ENCODE measurements at regions not wholly inside any gene's neighbourhood (a gene's known extent, or its start where the extent isn't known, plus 50 kb on each side); places are given as distances from the start of the nearest gene placed in this dataset.

GRCh38 chr18:6559296-6559695 lies 144.6 kb upstream of the L3MBTL4 start:
- H3K4me3 ChIP-seq (ENCODE audit: low read depth, low read length), result no peak overlapping the region
- TF ChIP-seq CTCF (IDR thresholded peaks at IDR 0.05; ENCODE audit: low read depth, low read length, missing control alignments), result no peak

GRCh38 chr18:6561016-6561415 lies 146.3 kb upstream of the L3MBTL4 start:
- DNase-seq (ENCODE audit: low read depth), result no peak
- H3K4me3 ChIP-seq (ENCODE audit: low read depth, low read length), result no peak overlapping the region
- TF ChIP-seq CTCF (IDR thresholded peaks at IDR 0.05; ENCODE audit: low read depth, low read length, missing control alignments), result no peak

More at GRCh38 chr18:6559296-6559695, 144.6 kb upstream of the L3MBTL4 start:
- no peak for DNase-seq (ENCODE audit: low read depth)

- H3K4me3 ChIP-seq (ENCODE audit: low read depth, low read length), result no peak overlapping the region
- no peak for TF ChIP-seq CTCF (IDR thresholded peaks at IDR 0.05; ENCODE audit: low read depth, low read length, missing control alignments)
- no peak for DNase-seq (ENCODE audit: low read depth)
These were observed 146.7 kb upstream of the L3MBTL4 start for GRCh38 chr18:6561420-6561861.

- no peak for TF ChIP-seq CTCF (IDR thresholded peaks at IDR 0.05; ENCODE audit: low read depth, low read length, missing control alignments)
- H3K4me3 ChIP-seq (ENCODE audit: low read depth, low read length), result no peak overlapping the region
- DNase-seq (ENCODE audit: low read depth), result no peak
These were observed 147.2 kb upstream of the L3MBTL4 start for GRCh38 chr18:6561862-6562291.

- DNase-seq (ENCODE audit: low read depth), result no peak
- no peak overlapping the region for H3K4me3 ChIP-seq (ENCODE audit: low read depth, low read length)
- no peak for TF ChIP-seq CTCF (IDR thresholded peaks at IDR 0.05; ENCODE audit: low read depth, low read length, missing control alignments)
These were observed 149.2 kb upstream of the L3MBTL4 start for GRCh38 chr18:6563896-6564295.

- H3K4me3 ChIP-seq (ENCODE audit: low read depth, low read length), result no peak overlapping the region
These were observed 150.5 kb upstream of the L3MBTL4 start for GRCh38 chr18:6564950-6565814.

More at GRCh38 chr18:6564950-6565814, 150.5 kb upstream of the L3MBTL4 start:
- TF ChIP-seq CTCF (IDR thresholded peaks at IDR 0.05; ENCODE audit: low read depth, low read length, missing control alignments), result no peak
- no peak for DNase-seq (ENCODE audit: low read depth)

Data from GM12864 (cell line).